HL-60 (cell line): ENCODE measurements at regions not wholly inside any gene's neighbourhood (a gene's known extent, or its start where the extent isn't known, plus 50 kb on each side); places are given as distances from the start of the nearest gene placed in this dataset.
"Not testable (repeated sequence)": the region's sequence is repeated elsewhere in the genome, so short reads cannot be mapped to it uniquely, and the experiment has no call there.

Experiments
- CTCF ChIP-seq: IDR thresholded peaks from one replicate; pipeline ENCODE4 v1.5.1; 2011; ENCODE audit warnings: low read length, control low read depth, inconsistent platforms; ENCODE audit not compliant: insufficient read depth
- REST ChIP-seq: IDR thresholded peaks from 2 replicates; pipeline ENCODE4 v1.6.1; 2012; ENCODE audit warnings: low read depth; ENCODE audit not compliant: insufficient replicate concordance

- TF ChIP-seq CTCF, result not testable (repeated sequence)
- TF ChIP-seq REST, result peak; percentile 32
These were observed 50.6 kb upstream of the SMURF2 start for GRCh38 chr17:64712557-64713351.
